GM12892 (cell line): ENCODE measurements at regions not wholly inside any gene's neighbourhood (a gene's known extent, or its start where the extent isn't known, plus 50 kb on each side); places are given as distances from the start of the nearest gene placed in this dataset.

Source experiments
- POLR2A ChIP-seq: IDR thresholded peaks from 2 replicates; pipeline ENCODE4 v1.6.1; 2011; ENCODE audit warnings: low read depth, low read length, control low read depth
- POLR2AphosphoS5 ChIP-seq: IDR thresholded peaks from 2 replicates; pipeline ENCODE4 v1.6.1; 2011; ENCODE audit warnings: low read depth, low read length, control low read depth

DNA sequence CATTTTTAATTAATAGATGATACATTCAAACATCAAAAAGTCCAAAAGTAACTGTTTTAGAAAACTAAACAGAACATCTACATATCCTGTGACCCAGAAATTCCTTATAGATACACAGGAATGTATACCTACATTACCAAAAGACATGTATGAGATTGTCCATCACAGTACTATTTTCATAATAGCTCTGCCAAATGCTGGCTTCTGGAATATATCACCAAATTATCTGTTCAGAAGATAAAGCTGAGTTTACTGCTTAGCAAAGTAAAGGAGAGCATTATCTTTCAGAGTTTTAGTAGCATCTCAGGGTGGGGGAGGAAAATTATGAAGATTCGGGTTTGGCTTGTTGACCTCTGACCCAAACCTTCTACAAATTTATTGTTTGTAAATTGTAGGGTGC, 368.9 kb upstream of the SLC7A11 start:
- TF ChIP-seq POLR2AphosphoS5 (no peak), POLR2A (no peak)
